Cardiac fibroblast (primary cell): ENCODE measurements at regions not wholly inside any gene's neighbourhood (a gene's known extent, or its start where the extent isn't known, plus 50 kb on each side); places are given as distances from the start of the nearest gene placed in this dataset.

Experiments used
- DNase-seq, 2 donors: peaks; one replicate each; pipeline versions ENCODE4 v3.0.0 to v3.0.0-alpha.2; 2010; ENCODE audit warnings: low read depth in 2 of 2
- H3K4me3 ChIP-seq, 2 donors: replicated peaks in 1 of 2; 1 replicate in 1 of 2; 2 replicates in 1 of 2; pipeline ENCODE4 v1.5.1; 2011; ENCODE audit warnings: low read depth in 2 of 2, low read length in 2 of 2, mild to moderate bottlenecking in 2 of 2, moderate library complexity in 1 of 2
- CTCF ChIP-seq: IDR thresholded peaks from one replicate; pipeline ENCODE4 v1.5.1; 2011; ENCODE audit warnings: low read depth, mild to moderate bottlenecking, low read length, inconsistent platforms

GRCh38 chr16:86755571-86756006, 177.2 kb downstream of the FOXL1 start:
- DNase-seq = peak; percentile 79 to 87
- TF ChIP-seq CTCF = no peak
- H3K4me3 ChIP-seq = no peak overlapping the region

GRCh38 chr16:86756882-86757703, 178.7 kb downstream of the FOXL1 start:
- TF ChIP-seq CTCF = no peak
- H3K4me3 ChIP-seq = no peak overlapping the region

GRCh38 chr16:86757704-86758040, 179.3 kb downstream of the FOXL1 start:
- DNase-seq = no peak
- no peak overlapping the region for H3K4me3 ChIP-seq
- TF ChIP-seq CTCF = no peak

More at GRCh38 chr16:86756882-86757703, 178.7 kb downstream of the FOXL1 start:
- no peak for DNase-seq

- no peak for DNase-seq
- no peak for TF ChIP-seq CTCF
- H3K4me3 ChIP-seq = no peak overlapping the region
Observed at GRCh38 chr16:86758932-86759331, 180.6 kb downstream of the FOXL1 start.

GRCh38 chr16:86761111-86762031, 183.0 kb downstream of the FOXL1 start:
- DNase-seq = peak; percentile 71 to 82
- TF ChIP-seq CTCF = peak; percentile 97
- peak overlapping the region; percentile 19 to 34 for H3K4me3 ChIP-seq

- DNase-seq = no peak
- peak overlapping the region in 1 of 2 donors; percentile 34 for H3K4me3 ChIP-seq
Observed at GRCh38 chr16:86762095-86762494, 183.7 kb downstream of the FOXL1 start.

More at GRCh38 chr16:86762095-86762494, 183.7 kb downstream of the FOXL1 start:
- no peak for TF ChIP-seq CTCF
